SK-MEL-5 (cell line): ENCODE measurements at regions not wholly inside any gene's neighbourhood (a gene's known extent, or its start where the extent isn't known, plus 50 kb on each side); places are given as distances from the start of the nearest gene placed in this dataset.
"Not testable (repeated sequence)": the region's sequence is repeated elsewhere in the genome, so short reads cannot be mapped to it uniquely, and the experiment has no call there.

Source experiments
- DNase-seq: peaks from one replicate; pipeline ENCODE4 v3.0.0-alpha.2; 2016; ENCODE audit warnings: low read depth, low spot score
- in situ Hi-C: cut with HindIII; loops from 2 replicates; pipeline ENCODE4 v1.10.0; 2016; ENCODE audit warnings: low sequenced_read_pairs, high pct_unique_total_duplicates, low pct_unique_long_range_greater_than_20kb

DNA sequence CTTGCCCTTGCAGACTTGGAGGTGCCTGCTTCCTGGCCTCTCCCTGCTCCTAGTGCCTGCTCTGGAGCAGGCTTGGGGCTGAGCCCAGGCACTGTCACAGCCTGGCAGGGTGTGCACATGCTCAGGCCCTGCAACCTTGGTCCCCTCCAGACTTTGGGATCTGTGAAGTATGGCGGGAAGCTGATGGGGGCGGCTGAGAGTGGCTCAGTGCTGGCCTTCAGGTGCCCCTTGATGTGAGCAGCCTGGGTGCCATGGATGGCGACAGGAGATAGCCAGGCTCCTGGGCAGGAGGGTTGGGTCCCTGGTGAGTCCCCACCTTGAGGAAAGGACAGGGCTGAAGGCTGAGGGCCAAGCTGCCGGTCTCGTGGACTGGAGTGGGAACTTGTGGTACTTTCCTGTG is 700.4 kb upstream of the KCND2 start:
- in situ Hi-C loops, result no loop called here
- no peak for DNase-seq

DNA sequence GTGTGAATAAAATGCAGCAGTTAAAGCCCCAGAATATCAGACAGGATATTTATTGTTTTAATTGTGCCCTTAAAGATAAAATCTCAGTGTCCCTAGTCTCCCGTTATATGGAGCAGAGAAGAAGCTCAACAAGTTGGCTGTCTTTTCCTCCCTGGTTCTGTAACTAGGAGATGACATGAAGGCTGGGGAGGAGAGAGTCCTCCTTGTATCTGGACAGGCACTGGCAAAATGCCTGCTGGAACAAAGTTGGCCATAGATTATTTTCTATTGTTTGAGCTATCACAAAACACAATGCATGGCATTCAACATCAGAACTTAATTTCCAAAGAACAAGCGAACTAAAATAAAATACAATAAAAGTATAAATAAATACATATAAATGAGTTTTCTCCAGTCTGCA is 694.9 kb upstream of the KCND2 start:
- in situ Hi-C loops, result no loop called here
- DNase-seq, result no peak

- in situ Hi-C loops, result no loop called here
- DNase-seq, result peak; percentile 19
Measured at GRCh38 chr7:119594956-119595355, 678.0 kb upstream of the KCND2 start.

DNA sequence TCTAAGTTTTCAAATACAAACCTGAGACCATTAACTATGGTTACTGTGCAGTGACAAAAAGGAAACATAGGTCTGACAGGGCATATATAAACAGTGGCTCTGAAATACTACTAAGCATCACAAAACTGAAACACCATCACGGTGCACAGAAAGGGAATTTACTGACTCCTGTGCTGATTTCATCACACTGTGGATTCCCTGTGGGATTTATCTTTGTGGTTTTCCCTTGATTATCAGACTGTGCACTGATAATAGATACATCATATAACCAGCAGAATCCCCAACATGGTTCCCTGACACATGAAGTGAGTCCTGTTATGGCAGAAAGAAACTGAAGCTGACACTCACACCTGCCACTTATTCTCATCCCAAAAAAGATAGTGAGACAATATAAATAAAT is 676.3 kb upstream of the KCND2 start:
- in situ Hi-C loops, result no loop called here
- no peak for DNase-seq

GRCh38 chr7:119606297-119606696 is 666.7 kb upstream of the KCND2 start:
- DNase-seq, result no peak
- in situ Hi-C loops, result no loop called here

DNA sequence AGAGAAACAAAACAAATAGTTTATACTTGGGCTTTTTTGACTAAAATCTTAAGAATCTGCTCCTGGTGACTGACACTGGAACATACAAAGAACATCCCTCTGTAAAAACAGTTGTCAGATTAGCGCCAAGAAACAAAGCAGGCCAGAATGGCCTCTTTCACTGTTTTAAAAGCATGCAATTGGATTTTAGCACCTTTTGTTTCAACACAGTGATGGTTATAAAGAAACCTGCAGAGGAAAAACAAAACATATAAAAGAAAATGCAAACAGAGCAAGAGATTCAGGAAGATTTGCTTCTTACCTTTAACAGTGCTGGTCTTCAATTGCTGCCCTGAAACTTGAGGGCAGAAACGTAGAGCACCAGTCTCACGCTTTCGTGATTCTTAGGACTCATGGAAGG is 652.2 kb upstream of the KCND2 start:
- in situ Hi-C loops, result no loop called here
- DNase-seq, result no peak

- DNase-seq, result no peak
Measured at GRCh38 chr7:119623427-119623826, 649.5 kb upstream of the KCND2 start.

DNA sequence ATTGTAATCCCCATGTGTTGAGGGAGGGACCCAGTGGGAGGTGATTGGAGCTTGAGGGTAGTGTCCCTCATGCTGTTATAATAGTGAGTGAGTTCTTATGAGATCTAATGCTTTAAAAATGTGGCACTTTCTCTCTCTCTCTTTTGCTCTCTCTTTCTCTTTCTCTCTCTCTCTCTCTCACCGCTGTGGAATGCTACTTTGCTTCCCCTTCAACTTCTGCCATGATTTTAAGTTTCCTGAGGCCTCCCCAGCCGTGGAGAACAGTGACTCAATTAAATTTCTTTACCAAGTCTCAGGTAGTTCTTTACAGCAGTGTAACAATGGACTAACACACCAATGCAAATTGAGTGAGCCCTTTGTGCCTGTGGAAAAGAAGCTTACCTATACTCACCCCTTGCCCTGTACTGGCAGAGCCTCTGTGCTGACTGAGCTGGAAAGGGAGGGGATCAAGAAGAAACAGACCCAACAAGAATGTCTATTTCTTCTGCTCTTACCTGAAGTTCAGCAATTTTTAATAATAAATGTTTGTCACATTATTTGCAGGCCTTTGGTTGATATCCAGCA is 642.5 kb upstream of the KCND2 start:
- in situ Hi-C loops, result no loop called here
- no peak for DNase-seq

More at GRCh38 chr7:119623427-119623826, 649.5 kb upstream of the KCND2 start:
- in situ Hi-C loops, result no loop called here

DNA sequence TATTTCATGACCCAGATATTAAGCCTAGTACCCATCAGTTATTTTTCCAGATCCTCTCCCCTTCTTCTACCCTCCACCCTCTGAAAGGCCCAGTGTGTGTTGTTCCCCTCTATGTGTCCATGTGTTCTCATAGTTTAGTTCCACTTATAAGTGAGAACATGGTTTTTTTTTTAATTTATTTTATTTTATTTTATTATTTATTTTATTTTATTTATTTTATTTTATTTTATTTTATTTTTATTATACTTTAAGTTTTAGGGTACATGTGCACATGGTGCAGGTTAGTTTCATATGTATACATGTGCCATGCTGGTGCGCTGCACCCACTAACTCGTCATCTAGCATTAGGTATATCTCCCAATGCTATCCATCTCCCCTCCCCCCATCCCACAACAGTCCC is 639.2 kb upstream of the KCND2 start:
- in situ Hi-C loops, DNase-seq: not testable (repeated sequence)

DNA sequence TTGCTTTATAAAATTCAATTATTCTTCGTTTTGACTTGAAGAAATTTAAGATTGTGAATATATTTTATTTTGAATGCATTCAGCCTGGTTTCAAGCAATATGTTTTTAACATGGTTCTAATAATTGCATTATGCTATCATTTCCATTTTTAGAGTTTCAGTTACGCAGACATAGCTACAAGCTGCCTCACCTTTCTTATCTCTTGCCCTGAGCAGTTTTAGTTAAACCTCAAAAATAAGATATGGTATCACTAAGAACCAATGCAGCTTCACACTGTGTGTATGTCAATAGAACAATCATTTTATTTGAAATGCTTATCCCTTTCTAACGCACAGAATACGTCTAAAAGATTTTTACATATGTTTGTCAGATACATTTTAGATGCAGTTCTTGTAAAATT is 632.6 kb upstream of the KCND2 start:
- in situ Hi-C loops, result no loop called here
- no peak for DNase-seq

GRCh38 chr7:119640861-119641260 is 632.1 kb upstream of the KCND2 start:
- in situ Hi-C loops, result no loop called here
- no peak for DNase-seq

GRCh38 chr7:119643558-119643957 is 629.4 kb upstream of the KCND2 start:
- in situ Hi-C loops, result no loop called here
- no peak for DNase-seq

DNA sequence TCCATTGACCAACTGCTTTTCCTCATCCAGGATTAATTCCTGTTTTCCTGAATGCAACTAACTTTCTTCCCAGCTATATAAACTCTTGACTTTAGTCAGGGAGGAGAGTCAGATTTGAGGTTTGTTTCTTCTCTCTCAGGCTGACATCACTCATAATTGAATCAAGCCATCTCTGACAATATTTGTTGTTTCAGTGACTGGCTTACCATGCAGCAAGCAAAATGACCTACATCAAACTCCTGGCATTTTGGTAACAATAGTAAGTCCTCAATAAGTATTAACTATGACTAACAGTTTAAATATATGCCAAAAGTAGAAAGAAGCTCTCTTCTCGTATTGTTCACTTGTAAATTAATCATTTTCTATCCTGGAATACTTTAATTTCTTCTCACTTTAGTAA is 625.7 kb upstream of the KCND2 start:
- DNase-seq, result no peak
- in situ Hi-C loops, result no loop called here

GRCh38 chr7:119648752-119649151 is 624.2 kb upstream of the KCND2 start:
- DNase-seq, in situ Hi-C loops: not testable (repeated sequence)

GRCh38 chr7:119660080-119660479 is 612.9 kb upstream of the KCND2 start:
- in situ Hi-C loops, result no loop called here
- no peak for DNase-seq

GRCh38 chr7:119664601-119665000 is 608.4 kb upstream of the KCND2 start:
- in situ Hi-C loops, result no loop called here
- DNase-seq, result no peak

DNA sequence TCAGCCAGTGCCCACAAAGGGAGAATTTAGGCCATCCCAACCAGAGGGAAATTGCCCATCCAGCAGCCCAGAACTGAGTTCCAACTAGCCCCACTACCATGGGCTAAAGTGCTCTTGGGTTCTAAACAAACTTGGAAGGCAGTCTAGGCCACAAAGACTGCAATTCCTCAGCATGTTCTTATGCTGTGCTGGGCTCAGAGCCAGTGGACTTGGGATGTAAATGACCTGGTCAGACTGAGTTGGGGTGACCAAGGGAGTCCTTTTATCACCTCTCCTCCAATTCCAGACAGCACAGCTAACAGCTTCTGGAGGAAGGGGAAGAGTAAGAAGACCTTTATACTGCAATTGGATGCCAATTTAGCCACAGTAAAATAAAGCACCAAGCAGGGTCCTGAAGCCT is 607.2 kb upstream of the KCND2 start:
- no peak for DNase-seq
- in situ Hi-C loops, result no loop called here

- DNase-seq, result no peak
- in situ Hi-C loops, result no loop called here
Measured at GRCh38 chr7:119681336-119681735, 591.6 kb upstream of the KCND2 start.

DNA sequence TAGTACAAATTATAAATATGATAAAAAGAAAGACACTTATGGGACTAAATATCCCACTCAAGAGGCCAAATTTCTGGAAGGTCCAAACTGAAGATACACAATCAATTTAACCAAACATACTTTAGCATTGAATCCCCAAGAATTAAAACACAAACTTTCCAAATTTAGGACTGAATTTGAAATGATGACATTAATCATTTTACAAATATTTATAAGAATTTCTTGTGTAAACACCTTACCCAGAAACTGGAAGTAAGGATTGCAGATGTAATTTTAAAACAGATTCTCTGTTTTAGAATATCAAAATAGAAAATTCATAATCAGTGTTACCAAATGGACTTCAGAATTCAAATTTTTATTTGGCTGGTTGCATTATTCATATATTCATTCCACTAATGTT is 588.2 kb upstream of the KCND2 start:
- no peak for DNase-seq
- in situ Hi-C loops, result no loop called here

GRCh38 chr7:119685906-119686305 is 587.1 kb upstream of the KCND2 start:
- in situ Hi-C loops, result no loop called here
- DNase-seq, result no peak
